ENCODE measurements at regions not wholly inside any gene's neighbourhood (a gene's known extent, or its start where the extent isn't known, plus 50 kb on each side); places are given as distances from the start of the nearest gene placed in this dataset.

DNA sequence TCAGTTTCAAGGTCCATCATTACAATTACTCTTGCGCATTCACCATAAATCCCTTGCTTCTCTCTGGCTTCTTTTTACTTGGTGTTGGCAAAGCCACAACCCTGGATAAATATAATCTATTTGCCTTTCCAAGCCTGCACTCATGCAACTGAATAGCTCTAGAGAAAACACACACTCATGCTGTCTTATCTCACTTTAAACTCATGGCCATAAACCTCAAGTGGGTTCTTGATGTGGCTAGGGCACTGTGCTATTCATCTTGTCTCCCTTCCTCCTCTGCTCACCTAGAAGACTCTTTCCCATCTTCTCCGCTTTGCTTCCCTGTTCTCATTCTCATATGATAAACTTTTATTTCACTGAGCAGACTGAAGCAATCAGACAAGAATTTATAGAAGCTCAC, 165.4 kb upstream of the MTPN start:
- POLR2A ChIA-PET: no interaction called here
- DNase-seq (ENCODE audit: extremely low spot score): no peak
- CTCF ChIA-PET: no interaction called here
- TF ChIP-seq ZNF384 (IDR thresholded peaks at IDR 0.05) (no peak), FOXA1 (IDR thresholded peaks at IDR 0.05) (no peak), ELF4 (IDR thresholded peaks at IDR 0.05) (no peak), BHLHE40 (IDR thresholded peaks at IDR 0.05; ENCODE audit: borderline replicate concordance) (no peak)

DNA sequence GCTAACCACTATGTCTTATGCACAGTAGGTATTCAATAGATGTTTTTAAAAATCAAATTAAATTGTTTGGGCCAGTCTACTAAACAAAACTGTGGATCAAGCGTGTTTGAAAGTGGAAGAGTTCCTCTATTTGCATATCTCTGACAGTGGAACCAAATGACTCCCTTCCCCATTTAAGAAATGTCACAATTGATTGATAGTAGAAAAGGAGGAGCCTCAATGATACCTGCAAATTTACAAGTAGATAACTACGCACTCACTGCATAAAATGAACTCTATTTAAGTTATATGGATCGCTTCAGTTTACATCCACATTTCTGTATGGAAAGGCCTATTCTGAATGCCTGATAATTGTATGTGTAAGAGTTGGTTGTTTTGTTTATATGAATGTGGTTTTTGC, 163.3 kb upstream of the MTPN start:
- ChIA-PET CTCF (no interaction called here), POLR2A (no interaction called here)
- TF ChIP-seq HDGF (IDR thresholded peaks at IDR 0.05; ENCODE audit: borderline replicate concordance) (no peak), FOXA1 (IDR thresholded peaks at IDR 0.05) (no peak), CTBP1 (IDR thresholded peaks at IDR 0.05; ENCODE audit: borderline replicate concordance) (no peak), ZNF384 (IDR thresholded peaks at IDR 0.05) (no peak), NFRKB (IDR thresholded peaks at IDR 0.05) (no peak)
- TF ChIP-seq, protein P1, sequence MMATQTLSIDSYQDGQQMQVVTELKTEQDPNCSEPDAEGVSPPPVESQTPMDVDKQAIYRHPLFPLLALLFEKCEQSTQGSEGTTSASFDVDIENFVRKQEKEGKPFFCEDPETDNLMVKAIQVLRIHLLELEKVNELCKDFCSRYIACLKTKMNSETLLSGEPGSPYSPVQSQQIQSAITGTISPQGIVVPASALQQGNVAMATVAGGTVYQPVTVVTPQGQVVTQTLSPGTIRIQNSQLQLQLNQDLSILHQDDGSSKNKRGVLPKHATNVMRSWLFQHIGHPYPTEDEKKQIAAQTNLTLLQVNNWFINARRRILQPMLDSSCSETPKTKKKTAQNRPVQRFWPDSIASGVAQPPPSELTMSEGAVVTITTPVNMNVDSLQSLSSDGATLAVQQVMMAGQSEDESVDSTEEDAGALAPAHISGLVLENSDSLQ (IDR thresholded peaks at IDR 0.05): no peak
- DNase-seq (ENCODE audit: extremely low spot score): no peak

DNA sequence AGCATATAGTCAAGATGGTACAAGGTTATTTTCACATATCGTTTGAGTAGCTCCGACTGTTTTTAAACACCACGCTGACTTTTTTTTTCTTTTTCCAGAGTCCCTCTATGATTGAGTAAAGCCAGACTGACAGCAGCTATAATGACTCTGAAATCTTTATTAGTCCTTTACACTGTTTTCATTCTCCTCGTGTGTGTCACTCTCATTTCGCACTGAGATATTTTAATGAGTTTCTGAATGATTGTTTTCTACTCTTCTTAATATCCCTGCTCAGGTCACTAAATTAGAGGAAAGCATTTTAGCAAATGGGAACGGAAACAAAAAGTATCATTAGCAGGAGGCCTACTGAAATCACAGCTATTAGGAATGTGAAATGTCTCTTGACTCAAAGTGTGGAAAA, 162.3 kb upstream of the MTPN start:
- POLR2A ChIA-PET: no interaction called here
- TF ChIP-seq BHLHE40 (IDR thresholded peaks at IDR 0.05; ENCODE audit: borderline replicate concordance) (no peak), SP1 (IDR thresholded peaks at IDR 0.05) (no peak), ELF4 (IDR thresholded peaks at IDR 0.05) (no peak), NFRKB (IDR thresholded peaks at IDR 0.05) (no peak), ZNF384 (IDR thresholded peaks at IDR 0.05) (no peak), CTBP1 (IDR thresholded peaks at IDR 0.05; ENCODE audit: borderline replicate concordance) (no peak), FOXK2 (IDR thresholded peaks at IDR 0.05) (no peak), FOXM1 (IDR thresholded peaks at IDR 0.05; ENCODE audit: borderline replicate concordance) (no peak)
- CTCF ChIA-PET: no interaction called here
- no peak for DNase-seq (ENCODE audit: extremely low spot score)

DNA sequence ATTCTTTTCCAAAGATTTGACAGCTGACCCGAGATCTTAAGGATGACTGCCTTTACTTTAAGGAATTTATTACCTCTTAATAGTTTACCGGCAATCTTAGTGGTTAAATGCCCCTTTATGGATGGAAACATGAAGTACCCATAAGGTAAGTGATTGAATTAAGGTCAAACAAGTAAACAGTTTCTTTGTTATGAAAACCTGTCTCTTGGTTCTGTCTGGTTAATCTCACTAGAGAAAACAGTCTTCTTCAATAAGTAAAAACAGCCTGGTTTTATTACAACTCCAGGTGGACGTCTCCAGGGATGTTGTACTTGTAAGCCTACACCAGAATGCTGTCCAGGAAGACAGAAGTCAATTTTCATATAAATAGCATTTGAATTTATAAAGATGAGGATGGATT, 161.8 kb upstream of the MTPN start:
- ChIA-PET POLR2A (no interaction called here), CTCF (no interaction called here)
- no peak for DNase-seq (ENCODE audit: extremely low spot score)
- TF ChIP-seq NFRKB (IDR thresholded peaks at IDR 0.05) (no peak), ARNT (IDR thresholded peaks at IDR 0.05) (no peak), FOXK2 (IDR thresholded peaks at IDR 0.05) (no peak), CTBP1 (IDR thresholded peaks at IDR 0.05; ENCODE audit: borderline replicate concordance) (no peak), BHLHE40 (IDR thresholded peaks at IDR 0.05; ENCODE audit: borderline replicate concordance) (no peak), SP1 (IDR thresholded peaks at IDR 0.05) (no peak), ZNF384 (IDR thresholded peaks at IDR 0.05) (no peak), SUZ12 (IDR thresholded peaks at IDR 0.05) (no peak), FOXM1 (IDR thresholded peaks at IDR 0.05; ENCODE audit: borderline replicate concordance) (no peak), LEF1 (IDR thresholded peaks at IDR 0.05; ENCODE audit: borderline replicate concordance) (no peak), TARDBP (IDR thresholded peaks at IDR 0.05) (no peak)
- TF ChIP-seq, protein P1 (IDR thresholded peaks at IDR 0.05): no peak

DNA sequence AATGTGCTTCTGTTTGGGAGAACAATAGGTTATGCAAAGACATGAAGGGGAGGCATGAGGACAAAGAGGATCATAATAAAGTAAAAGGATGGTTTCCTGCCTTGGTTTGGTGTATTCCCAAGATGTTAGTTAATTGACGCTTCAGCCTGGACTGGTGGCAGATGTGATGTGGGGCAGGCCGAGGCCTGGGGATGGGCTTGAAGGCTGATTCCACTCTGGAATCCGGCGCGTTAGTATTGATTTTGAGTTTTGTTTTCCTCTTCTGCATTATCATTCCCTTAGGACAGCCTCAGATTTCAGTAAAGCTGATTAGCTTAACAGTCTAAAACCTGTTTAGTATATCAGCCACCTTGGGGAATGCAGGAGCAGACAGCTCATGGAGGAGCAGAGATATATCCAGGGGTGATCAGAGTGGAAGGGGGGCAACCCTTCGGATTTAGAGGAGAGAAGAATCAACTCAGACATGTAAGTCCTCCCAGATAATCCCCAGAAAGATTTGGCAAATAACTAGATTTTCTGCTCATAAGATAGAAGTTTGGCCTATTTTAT, 159.8 kb upstream of the MTPN start:
- ChIA-PET CTCF (no interaction called here), POLR2A (no interaction called here)
- DNase-seq (ENCODE audit: extremely low spot score): no peak
- TF ChIP-seq ZNF384 (IDR thresholded peaks at IDR 0.05) (no peak), CTBP1 (IDR thresholded peaks at IDR 0.05; ENCODE audit: borderline replicate concordance) (no peak), FOXA1 (IDR thresholded peaks at IDR 0.05) (no peak)

DNA sequence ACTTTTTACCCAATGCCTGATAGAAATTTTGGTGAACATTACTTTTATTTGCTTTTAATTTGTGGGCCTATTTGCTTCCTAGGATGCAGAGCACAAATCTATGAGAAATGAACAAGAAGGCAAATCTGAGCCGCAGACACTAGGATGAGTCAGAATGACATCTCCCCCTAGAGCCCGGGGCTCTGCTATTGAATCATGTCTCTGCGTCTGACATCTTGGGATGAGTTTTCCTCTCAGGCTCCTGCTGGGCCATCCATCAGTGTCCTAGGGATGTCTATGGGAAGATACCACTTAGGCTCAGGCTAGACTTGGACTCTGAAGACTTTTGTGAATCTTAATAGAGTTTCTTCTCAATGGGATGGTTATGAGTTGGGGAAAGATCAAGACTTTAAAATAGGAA, 157.3 kb upstream of the MTPN start:
- ChIA-PET POLR2A (no interaction called here), CTCF (no interaction called here)
- TF ChIP-seq FOXM1 (IDR thresholded peaks at IDR 0.05; ENCODE audit: borderline replicate concordance) (no peak), FOXK2 (IDR thresholded peaks at IDR 0.05) (no peak)

DNA sequence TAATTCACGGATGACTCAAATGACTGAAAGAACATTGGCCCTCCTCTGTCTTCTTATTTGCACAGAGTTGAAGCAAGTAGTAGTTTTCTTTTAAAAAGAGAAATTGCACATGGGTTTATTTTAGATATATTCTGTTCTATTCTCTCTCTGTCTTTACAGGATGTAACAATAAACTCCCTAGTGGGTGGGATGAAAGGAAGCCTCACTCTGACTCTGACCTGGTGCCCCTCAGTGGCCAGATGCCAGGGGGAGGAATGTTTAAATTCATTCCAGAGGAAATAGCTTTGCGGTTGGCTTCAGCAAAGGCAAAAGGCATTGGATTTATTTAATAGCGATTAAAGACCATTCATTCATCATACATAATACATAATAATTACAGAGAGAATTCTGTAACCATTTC, 156.4 kb upstream of the MTPN start:
- CTCF ChIA-PET: interaction anchor here (0.5 kb wide), 1 partner anchor 19 kb away, joined by 3 read pairs; no protein-coding TSS in a partner anchor

More for the DNA sequence above, 157.3 kb upstream of the MTPN start:
- DNase-seq (ENCODE audit: extremely low spot score): no peak

DNA sequence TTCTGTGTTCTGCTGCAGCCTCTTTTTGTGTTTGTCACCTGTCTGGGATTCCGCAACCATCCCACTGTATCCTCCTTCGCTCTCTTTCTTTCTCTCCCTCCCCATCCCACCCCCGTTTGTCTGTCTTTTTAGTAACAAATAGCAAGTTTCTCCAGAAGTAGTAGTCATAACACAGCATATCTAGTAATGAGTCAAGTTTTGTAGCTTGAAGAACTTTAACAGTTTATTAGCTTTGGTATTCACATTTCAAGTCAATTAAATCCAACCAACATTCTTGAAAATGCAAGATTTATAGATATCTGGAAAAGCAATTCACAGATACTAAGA, 154.1 kb upstream of the MTPN start:
- ChIA-PET POLR2A (no interaction called here), CTCF (no interaction called here)
- TF ChIP-seq ZNF384 (IDR thresholded peaks at IDR 0.05) (no peak), BHLHE40 (IDR thresholded peaks at IDR 0.05; ENCODE audit: borderline replicate concordance) (no peak), LEF1 (IDR thresholded peaks at IDR 0.05; ENCODE audit: borderline replicate concordance) (no peak), L3MBTL2 (conservative IDR thresholded peaks at IDR 0.05) (no peak), HDGF (IDR thresholded peaks at IDR 0.05; ENCODE audit: borderline replicate concordance) (no peak), ARNT (IDR thresholded peaks at IDR 0.05) (no peak), CTBP1 (IDR thresholded peaks at IDR 0.05; ENCODE audit: borderline replicate concordance) (no peak), FOXM1 (IDR thresholded peaks at IDR 0.05; ENCODE audit: borderline replicate concordance) (no peak), SP1 (IDR thresholded peaks at IDR 0.05) (no peak), TARDBP (IDR thresholded peaks at IDR 0.05) (no peak), FOXA1 (IDR thresholded peaks at IDR 0.05) (no peak), NFRKB (IDR thresholded peaks at IDR 0.05) (no peak), FOXK2 (IDR thresholded peaks at IDR 0.05) (no peak), ELF4 (IDR thresholded peaks at IDR 0.05) (no peak)
- no peak for DNase-seq (ENCODE audit: extremely low spot score)

More for the DNA sequence above, 156.4 kb upstream of the MTPN start:
- DNase-seq (ENCODE audit: extremely low spot score): no peak
- POLR2A ChIA-PET: no interaction called here
- TF ChIP-seq, protein P1 (IDR thresholded peaks at IDR 0.05): no peak
- TF ChIP-seq HDGF (IDR thresholded peaks at IDR 0.05; ENCODE audit: borderline replicate concordance): no peak

Measured in HEK293T (cell line).